Natural killer cell (primary cell): ENCODE measurements at regions not wholly inside any gene's neighbourhood (a gene's known extent, or its start where the extent isn't known, plus 50 kb on each side); places are given as distances from the start of the nearest gene placed in this dataset.

Experiments used
- ATAC-seq, 3 donors: fragments of 150-1000 bp in 2 of 3; fragments of 200-7000 bp in 1 of 3; cut with Tn5 transposase; 1 replicate in 1 of 3; 2 replicates in 2 of 3; pipeline ENCODE4 v1.10.0; 2021; ENCODE audit warnings: mild to moderate bottlenecking in 2 of 3, moderate library complexity in 2 of 3
- DNase-seq, 2 donors: peaks; one replicate each; pipeline versions ENCODE4 v3.0.0 to v3.0.0-alpha.2; 2013 to 2021; ENCODE audit warnings: mixed read lengths in 1 of 2
- H3K27ac ChIP-seq: one replicate; pipeline ENCODE4 v1.5.1; 2013; ENCODE audit warnings: mild to moderate bottlenecking, low read length
- H3K27me3 ChIP-seq: one replicate; pipeline ENCODE4 v1.6.1; 2013; ENCODE audit warnings: low read length; ENCODE audit not compliant: control insufficient read depth, insufficient read depth
- H3K36me3 ChIP-seq: one replicate; pipeline ENCODE4 v1.6.1; 2013; ENCODE audit warnings: low read length; ENCODE audit not compliant: control insufficient read depth, insufficient read depth
- H3K4me1 ChIP-seq: one replicate; pipeline ENCODE4 v1.6.1; 2013; ENCODE audit warnings: low read length; ENCODE audit not compliant: control insufficient read depth, insufficient read depth
- H3K4me3 ChIP-seq: one replicate; pipeline ENCODE4 v1.5.1; 2013; ENCODE audit warnings: low read length
- H3K9me3 ChIP-seq: one replicate; pipeline ENCODE4 v1.6.1; 2013; ENCODE audit warnings: low read length; ENCODE audit not compliant: control insufficient read depth, insufficient read depth
- H3K27ac Mint-ChIP-seq, 2 donors: one replicate each; pipeline ENCODE4 v1.8.0; 2022; ENCODE audit warnings: mild to moderate bottlenecking in 2 of 2, mixed read lengths in 2 of 2, moderate library complexity in 1 of 2
- H3K27me3 Mint-ChIP-seq, 2 donors: one replicate each; pipeline ENCODE4 v1.8.0; 2022; ENCODE audit warnings: low read depth in 2 of 2, mixed read lengths in 2 of 2
- H3K36me3 Mint-ChIP-seq: one replicate; pipeline ENCODE4 v1.8.0; 2022; ENCODE audit warnings: mixed read lengths
- H3K4me1 Mint-ChIP-seq, 2 donors: one replicate each; pipeline ENCODE4 v1.8.0; 2022; ENCODE audit warnings: mixed read lengths in 2 of 2
- H3K4me3 Mint-ChIP-seq: one replicate; pipeline ENCODE4 v1.8.0; 2022; ENCODE audit warnings: mild to moderate bottlenecking, moderate library complexity, mixed read lengths
- H3K9me3 Mint-ChIP-seq, 2 donors: one replicate each; pipeline ENCODE4 v1.8.0; 2022; ENCODE audit warnings: mixed read lengths in 2 of 2
- WGBS: methylation state at CpG from one replicate; pipeline ENCODE4 v1.1.7; 2013; ENCODE audit warnings: missing lambda C conversion rate; ENCODE audit not compliant: insufficient coverage; 5-methylcytosine and 5-hydroxymethylcytosine counted together
- intact Hi-C: fragments of 100-400 bp; cut with micrococcal nuclease; formaldehyde crosslinking; loops from one replicate; pipeline ENCODE4 v1.14.2; 2022
- TF ChIP-seq, protein P1 (sequence below): fragments of 200-600 bp; IDR thresholded peaks from one replicate; pipeline ENCODE4 v1.8.0; 2022; ENCODE audit warnings: antibody characterized with exemption

DNA sequence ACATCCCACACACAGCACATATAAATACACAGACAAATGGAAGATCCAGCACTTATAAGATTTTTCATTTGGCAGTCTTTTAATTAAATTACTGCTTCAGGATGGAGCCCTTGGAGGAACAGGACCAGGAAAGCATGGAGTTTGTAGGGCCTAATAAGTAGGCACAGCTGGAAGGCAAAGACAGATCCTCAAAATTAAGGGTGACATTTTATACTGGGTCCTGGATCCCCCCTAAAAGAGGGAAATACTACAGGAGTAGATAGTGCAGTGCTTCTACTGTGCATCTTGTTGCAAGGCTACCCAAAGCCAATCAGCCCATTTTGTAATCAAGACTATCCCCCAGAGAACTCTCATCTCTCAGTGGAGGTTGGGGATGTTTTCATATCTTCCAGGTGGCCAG lies 1860.7 kb upstream of the PCDH10 start:
- H3K4me3 ChIP-seq: no peak overlapping the region
- intact Hi-C loops: no loop called here

DNA sequence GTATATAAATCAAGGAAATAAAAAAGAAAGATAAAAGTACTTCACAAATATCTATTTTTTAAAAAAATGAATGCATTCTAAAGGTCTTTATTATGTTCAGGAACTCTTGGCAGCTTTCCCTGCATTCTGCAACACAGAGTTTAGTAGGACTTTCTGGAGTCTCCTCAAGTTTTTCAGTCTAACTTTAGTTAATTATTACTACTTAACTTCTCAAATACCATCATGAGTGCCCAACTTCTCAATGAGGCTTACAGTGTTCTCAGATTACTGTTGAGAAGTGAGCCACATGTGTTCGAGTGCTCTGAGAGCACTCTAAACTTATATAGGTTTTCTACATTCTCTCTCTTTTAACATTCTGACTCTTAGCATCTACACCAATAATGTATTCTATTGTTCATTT lies 1852.9 kb upstream of the PCDH10 start:
- ATAC-seq (no peak), DNase-seq (no peak)
- peaks cover 4% of the 10 kb centered on the region for H3K9me3 ChIP-seq
- H3K27ac ChIP-seq: no peak overlapping the region
- no peaks in the 10 kb centered on the region for H3K4me1 Mint-ChIP-seq
- no peak overlapping the region for H3K4me3 ChIP-seq
- H3K9me3 Mint-ChIP-seq: peaks cover 11 to 17% of the 10 kb centered on the region in 2 donors
- H3K27me3 Mint-ChIP-seq: no peaks in the 10 kb centered on the region
- no peaks in the 10 kb centered on the region for H3K36me3 ChIP-seq
- intact Hi-C loops: no loop called here
- no peaks in the 10 kb centered on the region for H3K4me1 ChIP-seq
- H3K36me3 Mint-ChIP-seq: peaks cover 8% of the 10 kb centered on the region
- no peak overlapping the region for H3K27ac Mint-ChIP-seq
- TF ChIP-seq, protein P1, sequence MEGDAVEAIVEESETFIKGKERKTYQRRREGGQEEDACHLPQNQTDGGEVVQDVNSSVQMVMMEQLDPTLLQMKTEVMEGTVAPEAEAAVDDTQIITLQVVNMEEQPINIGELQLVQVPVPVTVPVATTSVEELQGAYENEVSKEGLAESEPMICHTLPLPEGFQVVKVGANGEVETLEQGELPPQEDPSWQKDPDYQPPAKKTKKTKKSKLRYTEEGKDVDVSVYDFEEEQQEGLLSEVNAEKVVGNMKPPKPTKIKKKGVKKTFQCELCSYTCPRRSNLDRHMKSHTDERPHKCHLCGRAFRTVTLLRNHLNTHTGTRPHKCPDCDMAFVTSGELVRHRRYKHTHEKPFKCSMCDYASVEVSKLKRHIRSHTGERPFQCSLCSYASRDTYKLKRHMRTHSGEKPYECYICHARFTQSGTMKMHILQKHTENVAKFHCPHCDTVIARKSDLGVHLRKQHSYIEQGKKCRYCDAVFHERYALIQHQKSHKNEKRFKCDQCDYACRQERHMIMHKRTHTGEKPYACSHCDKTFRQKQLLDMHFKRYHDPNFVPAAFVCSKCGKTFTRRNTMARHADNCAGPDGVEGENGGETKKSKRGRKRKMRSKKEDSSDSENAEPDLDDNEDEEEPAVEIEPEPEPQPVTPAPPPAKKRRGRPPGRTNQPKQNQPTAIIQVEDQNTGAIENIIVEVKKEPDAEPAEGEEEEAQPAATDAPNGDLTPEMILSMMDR: no peak
- 82% methylated on average over 1 of the region's 1 CpG for WGBS
- H3K4me3 Mint-ChIP-seq: no peak overlapping the region
- H3K27me3 ChIP-seq: no peaks in the 10 kb centered on the region

More for the DNA sequence above, 1860.7 kb upstream of the PCDH10 start:
- no peaks in the 10 kb centered on the region for H3K4me1 ChIP-seq
- ATAC-seq: no peak
- no peak overlapping the region for H3K4me3 Mint-ChIP-seq
- H3K36me3 Mint-ChIP-seq: peaks cover 7% of the 10 kb centered on the region
- no peaks in the 10 kb centered on the region for H3K4me1 Mint-ChIP-seq
- H3K9me3 Mint-ChIP-seq: peaks cover 18 to 25% of the 10 kb centered on the region in 2 donors
- no peaks in the 10 kb centered on the region for H3K36me3 ChIP-seq
- no peak overlapping the region for H3K27ac Mint-ChIP-seq
- peaks cover 4% of the 10 kb centered on the region for H3K9me3 ChIP-seq
- no peaks in the 10 kb centered on the region for H3K27me3 ChIP-seq
- TF ChIP-seq, protein P1: no peak
- no peak for DNase-seq
- no peaks in the 10 kb centered on the region for H3K27me3 Mint-ChIP-seq
- H3K27ac ChIP-seq: no peak overlapping the region

DNA sequence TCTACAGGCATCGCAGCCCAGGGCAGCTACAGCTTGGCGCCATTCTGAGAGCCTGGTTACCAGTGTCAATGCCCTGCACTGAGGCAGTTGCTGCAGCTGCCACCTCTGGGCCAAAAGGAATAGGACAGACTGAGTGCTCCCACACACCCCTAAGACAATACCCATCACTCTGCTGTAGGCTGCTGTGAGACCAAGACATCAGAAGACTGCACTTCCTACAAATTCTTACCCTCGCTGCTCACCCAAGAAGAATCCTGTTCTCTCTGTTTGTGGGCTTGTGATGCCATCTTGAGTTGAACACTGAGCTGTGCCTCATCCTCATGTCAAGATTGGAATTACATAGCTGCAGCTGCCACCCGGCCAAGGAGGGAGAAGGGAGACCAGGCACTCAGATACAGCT lies 1847.0 kb upstream of the PCDH10 start:
- no peak for DNase-seq
- Histone ChIP-seq H3K27me3 (no peaks in the 10 kb centered on the region), H3K27ac (no peak overlapping the region), H3K36me3 (no peaks in the 10 kb centered on the region), H3K9me3 (peaks cover 11% of the 10 kb centered on the region), H3K4me3 (no peak overlapping the region), H3K4me1 (no peaks in the 10 kb centered on the region)
- TF ChIP-seq, protein P1: no peak
- intact Hi-C loops: no loop called here
- H3K27me3 Mint-ChIP-seq: no peaks in the 10 kb centered on the region
- no peak overlapping the region for H3K27ac Mint-ChIP-seq
- H3K9me3 Mint-ChIP-seq: peaks cover 7 to 21% of the 10 kb centered on the region in 2 donors
- H3K4me1 Mint-ChIP-seq: no peaks in the 10 kb centered on the region
- peaks cover 7% of the 10 kb centered on the region for H3K36me3 Mint-ChIP-seq
- no peak for ATAC-seq
- 83% methylated on average over 4 of the region's 4 CpGs for WGBS
- no peak overlapping the region for H3K4me3 Mint-ChIP-seq

DNA sequence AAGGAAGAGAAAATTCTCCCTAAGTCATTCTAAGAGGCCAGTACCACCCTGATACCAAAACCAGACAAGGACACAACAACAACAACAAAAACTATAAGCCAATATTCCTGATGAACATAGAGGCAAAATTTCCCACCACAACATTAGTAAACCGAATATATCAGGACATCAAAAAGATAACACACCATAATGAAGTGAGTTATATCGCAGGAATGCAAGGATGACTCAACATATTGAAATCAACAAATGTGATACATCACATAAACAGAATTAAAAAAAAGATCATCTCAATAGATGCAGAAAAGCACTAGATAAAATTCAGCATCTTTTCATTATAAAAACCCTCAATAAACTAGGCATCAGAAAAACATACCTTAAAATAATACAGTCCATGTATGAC lies 1844.4 kb upstream of the PCDH10 start:
- WGBS: 89% methylated on average over 2 of the region's 2 CpGs
- intact Hi-C loops: no loop called here
- no peaks in the 10 kb centered on the region for H3K27me3 ChIP-seq
- Mint-ChIP-seq H3K4me1 (no peaks in the 10 kb centered on the region), H3K27ac (no peak overlapping the region), H3K4me3 (no peak overlapping the region), H3K36me3 (peaks cover 7% of the 10 kb centered on the region), H3K9me3 (peaks cover 9 to 25% of the 10 kb centered on the region in 2 donors), H3K27me3 (no peaks in the 10 kb centered on the region)
- ATAC-seq: no peak
- H3K27ac ChIP-seq: no peak overlapping the region
- no peaks in the 10 kb centered on the region for H3K36me3 ChIP-seq
- no peak for DNase-seq
- H3K9me3 ChIP-seq: peaks cover 11% of the 10 kb centered on the region
- no peaks in the 10 kb centered on the region for H3K4me1 ChIP-seq
- H3K4me3 ChIP-seq: no peak overlapping the region
- TF ChIP-seq, protein P1: no peak
